ENCODE measurements at regions not wholly inside any gene's neighbourhood (a gene's known extent, or its start where the extent isn't known, plus 50 kb on each side); places are given as distances from the start of the nearest gene placed in this dataset.

- TF ChIP-seq REST (IDR thresholded peaks at IDR 0.05; ENCODE audit: insufficient read depth in 1 of 2, low read depth in 2 of 2, low read length in 1 of 2) (peak in 1 of 2 experiments; percentile 46; a peak in 1 of 4 replicates), CTCF (IDR thresholded peaks at IDR 0.05) (no peak), POLR2AphosphoS5 (IDR thresholded peaks at IDR 0.05; ENCODE audit: low read depth, low read length) (no peak)
Observed at GRCh38 chr3:132843349-132843748, 121.1 kb upstream of the NPHP3 start.

Measured in Panc1 (cell line).